Prostate gland (tissue), 2 donors: ENCODE measurements at regions not wholly inside any gene's neighbourhood (a gene's known extent, or its start where the extent isn't known, plus 50 kb on each side); places are given as distances from the start of the nearest gene placed in this dataset.

Source experiments
- CTCF ChIP-seq, 4 experiments: fragments of 200-600 bp in 2 of 4; fragments of 450-650 bp in 2 of 4; sonication (generic) in 2 of 4; IDR thresholded peaks; 1 replicate in 3 of 4; 2 replicates in 1 of 4; pipeline ENCODE4 v1.5.1; 2016 to 2019; ENCODE audit warnings: antibody characterized with exemption in 4 of 4, mild to moderate bottlenecking in 2 of 4, moderate library complexity in 2 of 4
- POLR2A ChIP-seq: fragments of 450-650 bp; IDR thresholded peaks from one replicate; pipeline ENCODE4 v1.6.1; 2016; ENCODE audit warnings: antibody characterized with exemption, mild to moderate bottlenecking
- POLR2AphosphoS5 ChIP-seq: sonication (generic); formaldehyde crosslinking; IDR thresholded peaks from one replicate; pipeline ENCODE4 v1.6.1; 2017; ENCODE audit warnings: antibody characterized with exemption

- TF ChIP-seq CTCF (IDR thresholded peaks at IDR 0.05) (no peak), POLR2A (no peak), POLR2AphosphoS5 (no peak)
Measured at GRCh38 chr3:22474706-22475445, 723.9 kb upstream of the ZNF385D start.
